DOHH2 (cell line): ENCODE measurements at regions not wholly inside any gene's neighbourhood (a gene's known extent, or its start where the extent isn't known, plus 50 kb on each side); places are given as distances from the start of the nearest gene placed in this dataset.
"Not testable (repeated sequence)": the region's sequence is repeated elsewhere in the genome, so short reads cannot be mapped to it uniquely, and the experiment has no call there.

Experiments used
- H3F3A ChIP-seq: fragments of 200-600 bp; sonication (generic), shearing (Covaris generic); 2 replicates; pipeline ENCODE4 v1.6.0; 2016; ENCODE audit warnings: antibody characterized with exemption, mild to moderate bottlenecking; ENCODE audit not compliant: control insufficient read depth, insufficient read depth
- H3K27ac ChIP-seq: fragments of 200-600 bp; sonication (generic); 2 replicates; pipeline ENCODE4 v1.5.1; 2014; ENCODE audit warnings: low read depth, mild to moderate bottlenecking, low read length, moderate library complexity
- H3K27me3 ChIP-seq: fragments of 200-600 bp; sonication (generic); 2 replicates; pipeline ENCODE4 v1.6.1; 2014; ENCODE audit warnings: mild to moderate bottlenecking, low read length, mixed read lengths; ENCODE audit not compliant: control insufficient read depth
- H3K36me3 ChIP-seq: fragments of 200-600 bp; sonication (generic); 2 replicates; pipeline ENCODE4 v1.6.1; 2014; ENCODE audit warnings: mild to moderate bottlenecking, low read length, moderate library complexity, mixed read lengths; ENCODE audit not compliant: control insufficient read depth
- H3K4me1 ChIP-seq: fragments of 200-600 bp; sonication (generic); 2 replicates; pipeline ENCODE4 v1.6.1; 2014; ENCODE audit warnings: mild to moderate bottlenecking, low read length, mixed read lengths; ENCODE audit not compliant: control insufficient read depth
- H3K4me2 ChIP-seq: fragments of 200-600 bp; sonication (generic); 2 replicates; pipeline ENCODE4 v1.6.0; 2014; ENCODE audit warnings: mild to moderate bottlenecking, low read length, moderate library complexity
- H3K4me3 ChIP-seq: fragments of 200-600 bp; sonication (generic); 2 replicates; pipeline ENCODE4 v1.5.1; 2014; ENCODE audit warnings: mild to moderate bottlenecking, low read length, mixed read lengths
- H3K79me2 ChIP-seq: fragments of 200-600 bp; sonication (generic); 2 replicates; pipeline ENCODE4 v1.6.1; 2014; ENCODE audit warnings: mild to moderate bottlenecking, low read length, mixed read lengths; ENCODE audit not compliant: control insufficient read depth
- H3K9me2 ChIP-seq: fragments of 200-600 bp; sonication (generic); replicated peaks from 2 replicates; pipeline ENCODE4 v1.6.1; 2014; ENCODE audit warnings: mild to moderate bottlenecking, low read length, mixed read lengths; ENCODE audit not compliant: control insufficient read depth
- H3K9me3 ChIP-seq: fragments of 200-600 bp; sonication (generic); 2 replicates; pipeline ENCODE4 v1.6.1; 2014; ENCODE audit warnings: antibody characterized with exemption, low read length, mixed read lengths; ENCODE audit not compliant: control insufficient read depth, insufficient read depth
- H4K20me1 ChIP-seq: fragments of 200-600 bp; sonication (generic); 2 replicates; pipeline ENCODE4 v1.6.0; 2014; ENCODE audit warnings: low read depth, mild to moderate bottlenecking, antibody characterized with exemption, low read length, moderate library complexity; ENCODE audit not compliant: control insufficient read depth, insufficient read depth
- EZH2phosphoT487 ChIP-seq: fragments of 200-600 bp; sonication (generic); IDR thresholded peaks from 2 replicates; pipeline ENCODE4 v1.6.1; 2017; ENCODE audit warnings: borderline replicate concordance, mild to moderate bottlenecking, antibody characterized with exemption, low read length, moderate library complexity, mixed read lengths
- TF ChIP-seq, protein P1 (sequence below): fragments of 200-600 bp; sonication (generic); IDR thresholded peaks from one replicate; pipeline ENCODE4 v1.5.1; 2014; ENCODE audit warnings: antibody characterized with exemption, mild to moderate bottlenecking, low read depth, low read length; ENCODE audit not compliant: poor library complexity, severe bottlenecking

DNA sequence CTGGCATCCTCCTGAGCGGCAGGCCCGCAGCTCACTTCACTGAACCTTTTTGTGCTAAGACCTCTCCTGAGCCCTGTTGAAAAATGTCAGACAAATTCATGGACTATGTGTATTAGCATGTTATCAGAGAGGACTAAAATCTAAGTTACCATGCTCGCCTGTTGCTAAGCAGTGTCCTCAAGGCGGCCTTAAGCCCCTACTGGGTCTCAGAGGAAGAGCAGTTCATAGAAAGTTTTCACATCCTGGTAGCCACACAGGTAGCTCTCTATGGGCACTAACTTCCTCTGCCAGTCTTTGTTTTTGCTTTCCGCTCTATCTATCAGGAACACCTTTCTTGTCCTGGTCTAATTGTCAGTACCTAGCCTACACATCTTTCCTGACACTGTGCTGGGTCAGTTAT, 306.6 kb upstream of the MIS18BP1 start:
- no peak overlapping the region for H3K4me3 ChIP-seq
- TF ChIP-seq, protein P1, sequence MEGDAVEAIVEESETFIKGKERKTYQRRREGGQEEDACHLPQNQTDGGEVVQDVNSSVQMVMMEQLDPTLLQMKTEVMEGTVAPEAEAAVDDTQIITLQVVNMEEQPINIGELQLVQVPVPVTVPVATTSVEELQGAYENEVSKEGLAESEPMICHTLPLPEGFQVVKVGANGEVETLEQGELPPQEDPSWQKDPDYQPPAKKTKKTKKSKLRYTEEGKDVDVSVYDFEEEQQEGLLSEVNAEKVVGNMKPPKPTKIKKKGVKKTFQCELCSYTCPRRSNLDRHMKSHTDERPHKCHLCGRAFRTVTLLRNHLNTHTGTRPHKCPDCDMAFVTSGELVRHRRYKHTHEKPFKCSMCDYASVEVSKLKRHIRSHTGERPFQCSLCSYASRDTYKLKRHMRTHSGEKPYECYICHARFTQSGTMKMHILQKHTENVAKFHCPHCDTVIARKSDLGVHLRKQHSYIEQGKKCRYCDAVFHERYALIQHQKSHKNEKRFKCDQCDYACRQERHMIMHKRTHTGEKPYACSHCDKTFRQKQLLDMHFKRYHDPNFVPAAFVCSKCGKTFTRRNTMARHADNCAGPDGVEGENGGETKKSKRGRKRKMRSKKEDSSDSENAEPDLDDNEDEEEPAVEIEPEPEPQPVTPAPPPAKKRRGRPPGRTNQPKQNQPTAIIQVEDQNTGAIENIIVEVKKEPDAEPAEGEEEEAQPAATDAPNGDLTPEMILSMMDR: no peak
- no peak for TF ChIP-seq EZH2phosphoT487
- no peaks in the 10 kb centered on the region for H3K27me3 ChIP-seq
- no peaks in the 10 kb centered on the region for H4K20me1 ChIP-seq
- no peaks in the 10 kb centered on the region for H3F3A ChIP-seq
- H3K9me2 ChIP-seq: no peaks in the 10 kb centered on the region
- no peaks in the 10 kb centered on the region for H3K9me3 ChIP-seq
- no peaks in the 10 kb centered on the region for H3K4me1 ChIP-seq
- H3K27ac ChIP-seq: no peak overlapping the region
- H3K4me2 ChIP-seq: no peak overlapping the region
- no peaks in the 10 kb centered on the region for H3K79me2 ChIP-seq
- no peaks in the 10 kb centered on the region for H3K36me3 ChIP-seq

DNA sequence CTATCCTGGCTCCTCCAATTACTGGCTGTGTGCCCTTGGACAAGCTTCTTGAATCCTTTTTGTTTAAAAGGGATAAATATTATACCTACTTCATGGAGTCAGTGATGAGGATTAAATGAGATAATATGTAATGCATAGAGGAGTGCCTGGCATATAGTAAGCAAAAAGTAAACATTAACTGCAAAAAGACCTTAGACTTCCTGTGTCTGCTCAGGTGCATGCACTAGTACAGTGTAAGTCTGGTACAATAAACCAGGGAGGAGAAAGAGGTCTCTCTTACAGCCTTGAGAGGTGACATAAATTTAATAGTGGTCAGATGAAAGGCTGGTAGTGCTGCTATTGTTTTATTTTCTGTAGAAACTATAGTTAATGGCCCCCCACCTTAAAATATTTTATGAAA, 305.2 kb upstream of the MIS18BP1 start:
- no peak for TF ChIP-seq EZH2phosphoT487
- TF ChIP-seq, protein P1: no peak
- H3F3A ChIP-seq: no peaks in the 10 kb centered on the region
- no peaks in the 10 kb centered on the region for H3K9me3 ChIP-seq
- H3K27me3 ChIP-seq: no peaks in the 10 kb centered on the region
- no peaks in the 10 kb centered on the region for H3K4me1 ChIP-seq
- H3K79me2 ChIP-seq: no peaks in the 10 kb centered on the region
- no peak overlapping the region for H3K4me3 ChIP-seq
- H3K9me2 ChIP-seq: no peaks in the 10 kb centered on the region
- H3K36me3 ChIP-seq: no peaks in the 10 kb centered on the region
- no peaks in the 10 kb centered on the region for H4K20me1 ChIP-seq
- no peak overlapping the region for H3K4me2 ChIP-seq
- H3K27ac ChIP-seq: no peak overlapping the region

DNA sequence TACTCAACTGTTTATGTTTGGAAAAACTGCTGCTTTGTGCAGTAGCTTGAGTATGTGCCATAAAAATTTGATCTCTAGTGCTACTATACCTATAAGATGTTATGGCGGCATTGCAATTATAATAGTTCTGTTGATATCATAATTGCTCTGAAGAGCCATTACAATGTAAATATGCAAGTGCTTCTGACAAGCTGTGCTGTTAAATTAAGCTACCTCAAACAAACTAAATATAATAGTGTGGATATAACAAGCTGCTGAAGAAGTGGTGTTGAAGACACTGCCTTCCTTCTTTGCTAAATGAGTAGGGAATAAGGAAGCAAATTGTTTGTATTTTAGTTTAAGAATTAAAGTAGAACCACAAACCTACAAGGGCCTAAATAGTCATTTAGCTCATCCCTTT, 301.0 kb upstream of the MIS18BP1 start:
- Histone ChIP-seq H3K27me3 (no peaks in the 10 kb centered on the region), H3K4me3 (no peak overlapping the region), H3K79me2 (no peaks in the 10 kb centered on the region), H3F3A (no peaks in the 10 kb centered on the region), H3K36me3 (no peaks in the 10 kb centered on the region), H4K20me1 (no peaks in the 10 kb centered on the region), H3K4me1 (no peaks in the 10 kb centered on the region), H3K27ac (no peak overlapping the region), H3K9me3 (no peaks in the 10 kb centered on the region), H3K9me2 (no peaks in the 10 kb centered on the region), H3K4me2 (no peak overlapping the region)
- no peak for TF ChIP-seq EZH2phosphoT487

DNA sequence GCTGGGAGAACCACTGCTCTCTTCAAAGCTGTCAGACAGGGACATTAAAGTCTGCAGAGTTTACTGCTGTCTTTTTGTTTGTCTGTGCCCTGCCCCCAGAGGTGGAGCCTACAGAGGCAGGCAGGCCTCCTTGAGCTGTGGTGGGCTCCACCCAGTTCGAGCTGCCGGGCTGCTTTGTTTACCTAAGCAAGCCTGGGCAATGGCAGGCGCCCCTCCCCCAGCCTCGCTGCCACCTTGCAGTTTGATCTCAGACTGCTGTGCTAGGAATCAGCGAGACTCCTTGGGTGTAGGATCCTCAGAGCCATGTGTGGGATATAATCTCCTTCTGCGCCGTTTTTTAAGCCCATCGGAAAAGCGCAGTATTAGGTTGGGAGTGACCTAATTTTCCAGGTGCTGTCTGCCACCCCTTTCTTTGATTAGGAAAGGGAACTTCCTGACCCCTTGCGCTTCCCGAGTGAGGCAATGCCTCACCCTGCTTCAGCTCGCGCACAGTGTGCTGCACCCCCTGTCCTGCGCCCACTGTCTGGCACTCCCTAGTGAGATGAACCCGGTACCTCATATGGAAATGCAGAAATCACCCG, 298.3 kb upstream of the MIS18BP1 start:
- not testable (repeated sequence) for H3K27me3 ChIP-seq, H4K20me1 ChIP-seq, H3K36me3 ChIP-seq, H3F3A ChIP-seq, H3K4me2 ChIP-seq, H3K79me2 ChIP-seq, H3K27ac ChIP-seq, H3K9me2 ChIP-seq, H3K4me3 ChIP-seq, H3K9me3 ChIP-seq, H3K4me1 ChIP-seq
